ENCODE measurements at regions not wholly inside any gene's neighbourhood (a gene's known extent, or its start where the extent isn't known, plus 50 kb on each side); places are given as distances from the start of the nearest gene placed in this dataset.

GRCh38 chr7:46547044-46547443, 626.0 kb upstream of the IGFBP3 start:
- Histone ChIP-seq H3K36me3 (replicated peaks in 1 of 2; ENCODE audit: control extremely low read depth in 1 of 2, control insufficient read depth in 1 of 2, extremely low read depth in 1 of 2, insufficient read depth in 2 of 2, low read length in 1 of 2) (no peaks in the 10 kb centered on the region), H3K4me2 (replicated peaks; ENCODE audit: low read depth, low read length, poor library complexity, severe bottlenecking) (no peak overlapping the region), H3K4me3 (ENCODE audit: control extremely low read depth in 1 of 5, extremely low read depth in 1 of 5, insufficient read depth in 1 of 5, low read depth in 2 of 5, low read length in 4 of 5) (no peak overlapping the region), H4K20me1 (ENCODE audit: control insufficient read depth, insufficient read depth, low read length, poor library complexity, severe bottlenecking) (no peaks in the 10 kb centered on the region), H3K4me1 (ENCODE audit: control insufficient read depth in 2 of 2, insufficient read depth in 2 of 2, low read length in 2 of 2) (no peaks in the 10 kb centered on the region), H2AFZ (ENCODE audit: insufficient read depth, low read depth, low read length, poor library complexity, severe bottlenecking) (no peak overlapping the region), H3K79me2 (ENCODE audit: control insufficient read depth, insufficient read depth, low read length) (no peaks in the 10 kb centered on the region), H3K27ac (ENCODE audit: low read length in 2 of 2) (no peak overlapping the region), H3K27me3 (replicated peaks in 1 of 4; ENCODE audit: control extremely low read depth in 1 of 4, control insufficient read depth in 3 of 4, insufficient read depth in 4 of 4, low read length in 3 of 4) (no peaks in the 10 kb centered on the region), H3K9me3 (ENCODE audit: control extremely low read depth in 1 of 3, control insufficient read depth in 2 of 3, insufficient read depth in 1 of 3, low read length in 2 of 3) (no peaks in the 10 kb centered on the region), H3K9ac (ENCODE audit: low read length) (no peak overlapping the region)
- POLR2A ChIA-PET = no interaction called here
- H3K27ac Mint-ChIP-seq = no peak overlapping the region
- no peaks in the 10 kb centered on the region for H3K4me1 Mint-ChIP-seq
- H3K9me3 Mint-ChIP-seq (ENCODE audit: insufficient read depth) = no peaks in the 10 kb centered on the region
- no peak for ATAC-seq (ENCODE audit: low read depth)
- DNase-seq = no peak
- TF ChIP-seq, protein P1, sequence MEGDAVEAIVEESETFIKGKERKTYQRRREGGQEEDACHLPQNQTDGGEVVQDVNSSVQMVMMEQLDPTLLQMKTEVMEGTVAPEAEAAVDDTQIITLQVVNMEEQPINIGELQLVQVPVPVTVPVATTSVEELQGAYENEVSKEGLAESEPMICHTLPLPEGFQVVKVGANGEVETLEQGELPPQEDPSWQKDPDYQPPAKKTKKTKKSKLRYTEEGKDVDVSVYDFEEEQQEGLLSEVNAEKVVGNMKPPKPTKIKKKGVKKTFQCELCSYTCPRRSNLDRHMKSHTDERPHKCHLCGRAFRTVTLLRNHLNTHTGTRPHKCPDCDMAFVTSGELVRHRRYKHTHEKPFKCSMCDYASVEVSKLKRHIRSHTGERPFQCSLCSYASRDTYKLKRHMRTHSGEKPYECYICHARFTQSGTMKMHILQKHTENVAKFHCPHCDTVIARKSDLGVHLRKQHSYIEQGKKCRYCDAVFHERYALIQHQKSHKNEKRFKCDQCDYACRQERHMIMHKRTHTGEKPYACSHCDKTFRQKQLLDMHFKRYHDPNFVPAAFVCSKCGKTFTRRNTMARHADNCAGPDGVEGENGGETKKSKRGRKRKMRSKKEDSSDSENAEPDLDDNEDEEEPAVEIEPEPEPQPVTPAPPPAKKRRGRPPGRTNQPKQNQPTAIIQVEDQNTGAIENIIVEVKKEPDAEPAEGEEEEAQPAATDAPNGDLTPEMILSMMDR (IDR thresholded peaks at IDR 0.05) = no peak
- no peak for TF ChIP-seq EZH2 (IDR thresholded peaks at IDR 0.05; ENCODE audit: borderline replicate concordance, insufficient read depth, low read depth, low read length, poor library complexity, severe bottlenecking)
- H3K4me3 Mint-ChIP-seq = no peak overlapping the region
- intact Hi-C loops (cut with micrococcal nuclease) = no loop called here
- CTCF ChIA-PET = no interaction called here
- no peaks in the 10 kb centered on the region for H3K27me3 Mint-ChIP-seq

DNA sequence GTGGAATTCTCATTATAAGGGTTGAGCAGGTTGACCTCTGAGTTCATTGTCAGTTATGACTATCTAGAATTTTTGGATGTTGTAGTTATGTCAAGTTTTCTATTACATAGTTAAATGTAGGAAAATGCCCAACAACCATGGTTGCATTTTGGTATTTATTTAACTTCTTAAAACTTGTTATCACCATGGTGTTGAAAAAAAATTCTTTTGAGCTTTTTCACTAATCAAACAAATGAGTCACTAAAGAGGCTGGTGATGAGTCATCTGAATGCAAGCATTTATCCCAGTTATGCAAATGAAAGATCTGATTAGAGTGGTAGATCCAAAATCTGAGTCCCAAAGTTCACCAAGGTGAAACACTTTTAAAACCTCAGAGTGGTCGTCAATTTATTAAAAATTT, 624.7 kb upstream of the IGFBP3 start:
- Mint-ChIP-seq H3K4me1 (no peaks in the 10 kb centered on the region), H3K27me3 (no peaks in the 10 kb centered on the region), H3K4me3 (no peak overlapping the region), H3K9me3 (ENCODE audit: insufficient read depth) (no peaks in the 10 kb centered on the region), H3K27ac (no peak overlapping the region)
- Histone ChIP-seq H3K27me3 (replicated peaks in 1 of 4; ENCODE audit: control extremely low read depth in 1 of 4, control insufficient read depth in 3 of 4, insufficient read depth in 4 of 4, low read length in 3 of 4) (no peaks in the 10 kb centered on the region), H3K9ac (ENCODE audit: low read length) (no peak overlapping the region), H3K9me3 (ENCODE audit: control extremely low read depth in 1 of 3, control insufficient read depth in 2 of 3, insufficient read depth in 1 of 3, low read length in 2 of 3) (no peaks in the 10 kb centered on the region), H2AFZ (ENCODE audit: insufficient read depth, low read depth, low read length, poor library complexity, severe bottlenecking) (no peak overlapping the region), H3K27ac (ENCODE audit: low read length in 2 of 2) (no peak overlapping the region), H3K4me1 (ENCODE audit: control insufficient read depth in 2 of 2, insufficient read depth in 2 of 2, low read length in 2 of 2) (no peaks in the 10 kb centered on the region), H3K4me2 (replicated peaks; ENCODE audit: low read depth, low read length, poor library complexity, severe bottlenecking) (no peak overlapping the region), H3K36me3 (replicated peaks in 1 of 2; ENCODE audit: control extremely low read depth in 1 of 2, control insufficient read depth in 1 of 2, extremely low read depth in 1 of 2, insufficient read depth in 2 of 2, low read length in 1 of 2) (no peaks in the 10 kb centered on the region), H3K4me3 (ENCODE audit: control extremely low read depth in 1 of 5, extremely low read depth in 1 of 5, insufficient read depth in 1 of 5, low read depth in 2 of 5, low read length in 4 of 5) (no peak overlapping the region), H3K79me2 (ENCODE audit: control insufficient read depth, insufficient read depth, low read length) (no peaks in the 10 kb centered on the region), H4K20me1 (ENCODE audit: control insufficient read depth, insufficient read depth, low read length, poor library complexity, severe bottlenecking) (no peaks in the 10 kb centered on the region)
- no peak for DNase-seq
- no peak for TF ChIP-seq EZH2 (IDR thresholded peaks at IDR 0.05; ENCODE audit: borderline replicate concordance, insufficient read depth, low read depth, low read length, poor library complexity, severe bottlenecking)
- TF ChIP-seq, protein P1 (IDR thresholded peaks at IDR 0.05) = no peak
- no CpG with 5 or more reads among the region's 1 CpG for WGBS (ENCODE audit: insufficient coverage)
- ATAC-seq (ENCODE audit: low read depth) = no peak
- intact Hi-C loops (cut with micrococcal nuclease) = no loop called here
- ChIA-PET CTCF (no interaction called here), POLR2A (no interaction called here)
